Esophagus squamous epithelium (tissue), 4 donors: ENCODE measurements at regions not wholly inside any gene's neighbourhood (a gene's known extent, or its start where the extent isn't known, plus 50 kb on each side); places are given as distances from the start of the nearest gene placed in this dataset.

ENCODE experiments used
- CTCF ChIP-seq, 6 experiments: fragments of 450-650 bp in 4 of 6; fragments of 200-600 bp in 2 of 6; sonication (generic) in 2 of 6; IDR thresholded peaks; one replicate each; pipeline ENCODE4 v1.5.1; 2016 to 2019; ENCODE audit warnings: antibody characterized with exemption in 6 of 6, mild to moderate bottlenecking in 4 of 6, moderate library complexity in 4 of 6
- POLR2A ChIP-seq, 4 donors: fragments of 450-650 bp; IDR thresholded peaks; one replicate each; pipeline ENCODE4 v1.6.1; 2017; ENCODE audit warnings: antibody characterized with exemption in 4 of 4, mild to moderate bottlenecking in 4 of 4, moderate library complexity in 3 of 4

GRCh38 chr2:65548064-65548463 is 115.7 kb upstream of the SPRED2 start:
- TF ChIP-seq CTCF (IDR thresholded peaks at IDR 0.05) (no peak), POLR2A (IDR thresholded peaks at IDR 0.05) (no peak)
